ENCODE measurements at regions not wholly inside any gene's neighbourhood (a gene's known extent, or its start where the extent isn't known, plus 50 kb on each side); places are given as distances from the start of the nearest gene placed in this dataset.

DNA sequence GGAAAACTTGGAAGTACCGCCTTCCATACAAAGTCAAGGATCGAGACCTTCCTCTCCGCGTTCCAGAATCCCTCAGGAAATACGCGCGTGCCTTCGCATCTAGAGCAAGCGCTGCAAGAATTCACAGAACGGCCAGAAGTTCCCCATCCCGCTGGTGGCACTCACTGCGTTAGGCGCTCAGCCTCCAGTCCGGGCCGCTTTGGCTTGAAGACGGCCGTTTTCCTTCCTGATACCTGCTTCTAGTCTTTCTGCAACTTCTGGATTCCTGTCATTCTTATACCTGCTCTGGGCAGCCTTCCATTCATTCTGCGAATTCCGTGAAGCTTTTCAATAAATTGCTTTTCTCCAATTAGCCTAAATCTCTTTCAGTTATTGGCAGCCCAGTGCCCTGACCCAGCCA, 896.4 kb downstream of the TRIML1 start:
- ATAC-seq, result no peak
- intact Hi-C loops (cut with micrococcal nuclease; ENCODE audit: unreplicated experiment) (no loop called here), in situ Hi-C loops (cut with HindIII; ENCODE audit: low pct_unique_long_range_greater_than_20kb, low sequenced_read_pairs) (no loop called here)
- Histone ChIP-seq H3K4me3 (ENCODE audit: low read depth in 2 of 2, low read length in 2 of 2) (no peak overlapping the region), H3K27ac (ENCODE audit: low read length) (no peak overlapping the region), H3K4me1 (ENCODE audit: control insufficient read depth, insufficient read depth, low read length) (no peaks in the 10 kb centered on the region), H3K36me3 (ENCODE audit: control insufficient read depth, insufficient read depth, low read length) (no peaks in the 10 kb centered on the region), H3K27me3 (ENCODE audit: control insufficient read depth, insufficient read depth, low read length) (no peaks in the 10 kb centered on the region), H3K9me3 (ENCODE audit: control insufficient read depth, insufficient read depth, low read depth, low read length) (no peaks in the 10 kb centered on the region)
- DNase-seq (ENCODE audit: low read depth, low spot score), result no peak
- ChIA-PET CTCF (no interaction called here), POLR2A (no interaction called here)
- no TSS peak for BruUV-seq (replicated peaks)
- no peak for TF ChIP-seq SIN3A (IDR thresholded peaks at IDR 0.05; ENCODE audit: borderline replicate concordance, insufficient read depth, low read depth, low read length)

DNA sequence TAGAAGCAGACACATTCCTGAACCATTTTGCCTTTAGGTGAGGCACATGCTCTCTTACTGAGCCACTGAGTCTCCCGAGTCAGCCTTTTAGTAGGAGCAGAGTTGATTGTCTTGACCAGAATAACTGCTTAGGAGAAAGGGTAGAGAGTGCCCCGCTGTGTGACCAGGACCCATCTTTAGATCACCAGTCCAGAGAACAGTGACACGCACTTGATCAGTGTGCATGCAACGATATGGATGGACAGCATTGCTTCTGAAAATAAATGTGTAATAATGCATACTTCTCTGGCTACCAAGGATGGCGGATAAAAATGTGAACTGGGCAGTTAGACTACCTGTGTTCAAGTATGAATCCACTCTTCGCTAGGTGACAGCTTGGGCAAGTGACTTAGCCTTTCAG, 897.7 kb downstream of the TRIML1 start:
- H3K4me1 ChIP-seq (ENCODE audit: control insufficient read depth, insufficient read depth, low read length), result no peaks in the 10 kb centered on the region
- TF ChIP-seq SIN3A (IDR thresholded peaks at IDR 0.05; ENCODE audit: borderline replicate concordance, insufficient read depth, low read depth, low read length) (no peak), TCF7L2 (IDR thresholded peaks at IDR 0.05; ENCODE audit: low read depth, low read length) (no peak), POLR2AphosphoS5 (IDR thresholded peaks at IDR 0.05; ENCODE audit: low read depth, low read length) (no peak)
- TF ChIP-seq, protein P1, sequence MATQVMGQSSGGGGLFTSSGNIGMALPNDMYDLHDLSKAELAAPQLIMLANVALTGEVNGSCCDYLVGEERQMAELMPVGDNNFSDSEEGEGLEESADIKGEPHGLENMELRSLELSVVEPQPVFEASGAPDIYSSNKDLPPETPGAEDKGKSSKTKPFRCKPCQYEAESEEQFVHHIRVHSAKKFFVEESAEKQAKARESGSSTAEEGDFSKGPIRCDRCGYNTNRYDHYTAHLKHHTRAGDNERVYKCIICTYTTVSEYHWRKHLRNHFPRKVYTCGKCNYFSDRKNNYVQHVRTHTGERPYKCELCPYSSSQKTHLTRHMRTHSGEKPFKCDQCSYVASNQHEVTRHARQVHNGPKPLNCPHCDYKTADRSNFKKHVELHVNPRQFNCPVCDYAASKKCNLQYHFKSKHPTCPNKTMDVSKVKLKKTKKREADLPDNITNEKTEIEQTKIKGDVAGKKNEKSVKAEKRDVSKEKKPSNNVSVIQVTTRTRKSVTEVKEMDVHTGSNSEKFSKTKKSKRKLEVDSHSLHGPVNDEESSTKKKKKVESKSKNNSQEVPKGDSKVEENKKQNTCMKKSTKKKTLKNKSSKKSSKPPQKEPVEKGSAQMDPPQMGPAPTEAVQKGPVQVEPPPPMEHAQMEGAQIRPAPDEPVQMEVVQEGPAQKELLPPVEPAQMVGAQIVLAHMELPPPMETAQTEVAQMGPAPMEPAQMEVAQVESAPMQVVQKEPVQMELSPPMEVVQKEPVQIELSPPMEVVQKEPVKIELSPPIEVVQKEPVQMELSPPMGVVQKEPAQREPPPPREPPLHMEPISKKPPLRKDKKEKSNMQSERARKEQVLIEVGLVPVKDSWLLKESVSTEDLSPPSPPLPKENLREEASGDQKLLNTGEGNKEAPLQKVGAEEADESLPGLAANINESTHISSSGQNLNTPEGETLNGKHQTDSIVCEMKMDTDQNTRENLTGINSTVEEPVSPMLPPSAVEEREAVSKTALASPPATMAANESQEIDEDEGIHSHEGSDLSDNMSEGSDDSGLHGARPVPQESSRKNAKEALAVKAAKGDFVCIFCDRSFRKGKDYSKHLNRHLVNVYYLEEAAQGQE (IDR thresholded peaks at IDR 0.05; ENCODE audit: insufficient read depth in 1 of 2, low read depth in 2 of 2, low read length in 1 of 2), result no peak
- TF ChIP-seq, protein P2, sequence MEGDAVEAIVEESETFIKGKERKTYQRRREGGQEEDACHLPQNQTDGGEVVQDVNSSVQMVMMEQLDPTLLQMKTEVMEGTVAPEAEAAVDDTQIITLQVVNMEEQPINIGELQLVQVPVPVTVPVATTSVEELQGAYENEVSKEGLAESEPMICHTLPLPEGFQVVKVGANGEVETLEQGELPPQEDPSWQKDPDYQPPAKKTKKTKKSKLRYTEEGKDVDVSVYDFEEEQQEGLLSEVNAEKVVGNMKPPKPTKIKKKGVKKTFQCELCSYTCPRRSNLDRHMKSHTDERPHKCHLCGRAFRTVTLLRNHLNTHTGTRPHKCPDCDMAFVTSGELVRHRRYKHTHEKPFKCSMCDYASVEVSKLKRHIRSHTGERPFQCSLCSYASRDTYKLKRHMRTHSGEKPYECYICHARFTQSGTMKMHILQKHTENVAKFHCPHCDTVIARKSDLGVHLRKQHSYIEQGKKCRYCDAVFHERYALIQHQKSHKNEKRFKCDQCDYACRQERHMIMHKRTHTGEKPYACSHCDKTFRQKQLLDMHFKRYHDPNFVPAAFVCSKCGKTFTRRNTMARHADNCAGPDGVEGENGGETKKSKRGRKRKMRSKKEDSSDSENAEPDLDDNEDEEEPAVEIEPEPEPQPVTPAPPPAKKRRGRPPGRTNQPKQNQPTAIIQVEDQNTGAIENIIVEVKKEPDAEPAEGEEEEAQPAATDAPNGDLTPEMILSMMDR (IDR thresholded peaks at IDR 0.05), result no peak
- H3K4me3 ChIP-seq (ENCODE audit: low read depth in 2 of 2, low read length in 2 of 2), result no peak overlapping the region
- no peak overlapping the region for H3K27ac ChIP-seq (ENCODE audit: low read length)
- no peaks in the 10 kb centered on the region for H3K9me3 ChIP-seq (ENCODE audit: control insufficient read depth, insufficient read depth, low read depth, low read length)
- POLR2A ChIA-PET, result no interaction called here
- BruUV-seq (replicated peaks), result no TSS peak
- H3K36me3 ChIP-seq (ENCODE audit: control insufficient read depth, insufficient read depth, low read length), result no peaks in the 10 kb centered on the region
- ATAC-seq (no peak), DNase-seq (ENCODE audit: low read depth, low spot score) (no peak)
- in situ Hi-C loops (cut with HindIII; ENCODE audit: low pct_unique_long_range_greater_than_20kb, low sequenced_read_pairs), result no loop called here
- intact Hi-C loops (cut with micrococcal nuclease; ENCODE audit: unreplicated experiment), result no loop called here
- H3K27me3 ChIP-seq (ENCODE audit: control insufficient read depth, insufficient read depth, low read length), result no peaks in the 10 kb centered on the region
- CTCF ChIA-PET, result no interaction called here

DNA sequence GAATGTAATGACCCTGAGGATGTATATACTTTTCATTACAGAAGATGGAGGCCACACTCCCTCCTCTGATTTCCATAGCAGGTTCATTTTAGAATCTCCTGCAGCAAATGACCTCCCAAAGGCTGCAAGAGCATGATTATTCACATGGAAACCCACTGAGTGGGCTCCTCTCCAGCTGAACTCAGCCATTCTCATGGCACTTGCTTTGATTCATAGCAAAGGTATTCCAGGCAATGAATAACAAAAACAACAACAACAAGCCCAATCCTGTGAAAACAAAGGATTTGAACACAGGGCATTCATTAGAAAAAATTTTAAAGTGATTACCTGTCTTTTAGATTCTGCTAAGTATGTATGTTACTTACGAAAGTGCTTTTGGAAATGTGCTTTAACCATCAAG, 894.0 kb upstream of the FRG1 start:
- no peak for TF ChIP-seq TCF7L2 (IDR thresholded peaks at IDR 0.05; ENCODE audit: low read depth, low read length)
- TF ChIP-seq, protein P1 (IDR thresholded peaks at IDR 0.05; ENCODE audit: insufficient read depth in 1 of 2, low read depth in 2 of 2, low read length in 1 of 2), result no peak
- TF ChIP-seq, protein P2 (IDR thresholded peaks at IDR 0.05), result no peak
- TF ChIP-seq SIN3A (IDR thresholded peaks at IDR 0.05; ENCODE audit: borderline replicate concordance, insufficient read depth, low read depth, low read length), result no peak
- no peak for TF ChIP-seq POLR2AphosphoS5 (IDR thresholded peaks at IDR 0.05; ENCODE audit: low read depth, low read length)
- in situ Hi-C loops (cut with HindIII; ENCODE audit: low pct_unique_long_range_greater_than_20kb, low sequenced_read_pairs), result no loop called here
- ChIA-PET POLR2A (no interaction called here), CTCF (no interaction called here)
- Histone ChIP-seq H3K27ac (ENCODE audit: low read length) (no peak overlapping the region), H3K9me3 (ENCODE audit: control insufficient read depth, insufficient read depth, low read depth, low read length) (no peaks in the 10 kb centered on the region), H3K4me1 (ENCODE audit: control insufficient read depth, insufficient read depth, low read length) (peaks cover 3% of the 10 kb centered on the region; the same call in 1 of the 2 replicates), H3K4me3 (ENCODE audit: low read depth in 2 of 2, low read length in 2 of 2) (no peak overlapping the region), H3K27me3 (ENCODE audit: control insufficient read depth, insufficient read depth, low read length) (no peaks in the 10 kb centered on the region), H3K36me3 (ENCODE audit: control insufficient read depth, insufficient read depth, low read length) (no peaks in the 10 kb centered on the region)
- DNase-seq (ENCODE audit: low read depth, low spot score), result no peak
- no TSS peak for BruUV-seq (replicated peaks)
- no peak for ATAC-seq
- intact Hi-C loops (cut with micrococcal nuclease; ENCODE audit: unreplicated experiment), result no loop called here
